Endothelial cell of umbilical vein (primary cell): ENCODE measurements at regions not wholly inside any gene's neighbourhood (a gene's known extent, or its start where the extent isn't known, plus 50 kb on each side); places are given as distances from the start of the nearest gene placed in this dataset.

Experiments used
- POLR2A ChIP-seq: IDR thresholded peaks from 2 replicates; pipeline ENCODE4 v1.6.1; 2012; ENCODE audit warnings: low read depth, mild to moderate bottlenecking, control low read depth, low read length
- POLR2AphosphoS5 ChIP-seq: IDR thresholded peaks from 2 replicates; pipeline ENCODE4 v1.6.1; 2012; ENCODE audit warnings: low read depth, mild to moderate bottlenecking, control low read depth, low read length, moderate library complexity; ENCODE audit not compliant: insufficient read depth

GRCh38 chr3:144148356-144148755 lies 176.7 kb downstream of the DIPK2A start:
- no peak for TF ChIP-seq POLR2AphosphoS5
- TF ChIP-seq POLR2A, result no peak
